Spinal cord (tissue), 9 donors: ENCODE measurements at regions not wholly inside any gene's neighbourhood (a gene's known extent, or its start where the extent isn't known, plus 50 kb on each side); places are given as distances from the start of the nearest gene placed in this dataset.

Source experiments
- DNase-seq, 6 donors: peaks; one replicate each; pipeline versions ENCODE4 v3.0.0 to v3.0.0-alpha.2; 2013 to 2015; ENCODE audit warnings: low spot score in 6 of 6, low read depth in 4 of 6
- H3K27ac ChIP-seq: one replicate; pipeline ENCODE4 v1.5.1; 2013; ENCODE audit warnings: low read depth, low read length, control low read depth
- H3K27me3 ChIP-seq: one replicate; pipeline ENCODE4 v1.6.1; 2013; ENCODE audit warnings: low read length; ENCODE audit not compliant: control insufficient read depth, insufficient read depth
- H3K36me3 ChIP-seq: one replicate; pipeline ENCODE4 v1.6.1; 2013; ENCODE audit warnings: low read length; ENCODE audit not compliant: control insufficient read depth, insufficient read depth
- H3K4me1 ChIP-seq: one replicate; pipeline ENCODE4 v1.6.1; 2013; ENCODE audit warnings: low read length; ENCODE audit not compliant: control insufficient read depth, insufficient read depth
- H3K4me3 ChIP-seq: one replicate; pipeline ENCODE4 v1.5.1; 2013; ENCODE audit warnings: low read depth, low read length, control low read depth
- H3K9me3 ChIP-seq: one replicate; pipeline ENCODE4 v1.6.1; 2013; ENCODE audit warnings: low read length; ENCODE audit not compliant: control insufficient read depth, insufficient read depth
- WGBS: methylation state at CpG from one replicate; pipeline ENCODE4 v1.1.5; 2013; ENCODE audit warnings: missing lambda C conversion rate; ENCODE audit not compliant: insufficient coverage; 5-methylcytosine and 5-hydroxymethylcytosine counted together
- donor health status: healthy.

DNA sequence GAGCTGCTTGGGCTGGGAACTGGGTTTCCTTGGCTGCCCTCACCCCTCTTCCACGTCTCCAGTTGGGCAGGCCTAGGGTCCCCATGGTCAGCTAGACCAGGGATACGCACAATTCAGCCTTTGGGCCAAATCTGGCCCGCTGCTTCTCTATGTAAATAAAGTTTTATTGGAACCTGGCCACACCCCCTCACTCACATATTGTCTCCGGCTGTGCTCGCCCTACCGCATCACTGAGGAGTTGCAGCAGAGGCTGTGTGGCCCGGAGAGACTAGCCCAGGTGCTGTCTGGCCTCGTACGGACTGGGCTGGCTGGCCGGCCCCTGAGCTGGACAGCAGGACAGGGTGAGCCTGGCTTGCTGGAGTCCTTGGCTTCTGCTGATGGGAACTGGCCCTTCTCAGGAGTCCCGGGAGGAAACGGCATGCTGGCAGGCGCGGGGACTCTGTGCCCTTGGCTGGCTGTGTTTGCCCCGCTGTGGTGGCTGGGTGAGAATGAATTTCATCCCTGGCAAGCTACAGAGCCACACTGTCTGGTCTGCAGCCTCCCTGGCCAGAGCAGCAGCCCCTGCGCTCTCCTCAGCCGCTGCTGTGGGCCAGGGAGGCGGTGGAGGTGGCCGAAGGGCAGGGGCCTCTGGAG is 82.0 kb downstream of the ENGASE start:
- Histone ChIP-seq H3K27ac (no peak overlapping the region), H3K36me3 (peaks cover 15% of the 10 kb centered on the region), H3K4me1 (peaks cover 33% of the 10 kb centered on the region), H3K9me3 (no peaks in the 10 kb centered on the region), H3K27me3 (peaks cover 2% of the 10 kb centered on the region), H3K4me3 (no peak overlapping the region)
- WGBS, result 71% methylated on average over 19 of the region's 19 CpGs
- no peak for DNase-seq

DNA sequence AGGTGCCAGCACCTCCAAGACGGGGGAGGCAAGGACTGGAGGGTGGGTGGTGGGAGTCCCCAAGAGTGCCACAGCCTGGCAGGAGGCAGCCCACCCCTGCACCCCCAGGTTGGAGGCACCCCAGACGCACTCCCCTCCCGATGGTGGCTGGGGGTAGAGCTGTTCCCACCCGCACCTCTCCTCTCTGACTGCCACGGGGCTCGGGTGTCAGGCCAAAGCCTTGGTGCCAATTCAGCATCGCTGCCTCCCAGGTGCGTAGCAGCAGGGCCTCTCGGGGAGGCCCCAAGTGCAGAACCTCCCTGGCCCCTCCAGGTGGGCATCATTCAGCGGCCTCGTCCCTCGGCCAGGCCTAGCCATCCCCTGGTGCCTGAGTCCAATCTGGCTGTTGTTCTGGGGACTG is 81.1 kb downstream of the ENGASE start:
- Histone ChIP-seq H3K4me1 (peaks cover 28% of the 10 kb centered on the region), H3K27ac (no peak overlapping the region), H3K27me3 (peaks cover 2% of the 10 kb centered on the region), H3K36me3 (peaks cover 15% of the 10 kb centered on the region), H3K9me3 (no peaks in the 10 kb centered on the region), H3K4me3 (no peak overlapping the region)
- no peak for DNase-seq
- WGBS, result 74% methylated on average over 10 of the region's 12 CpGs

DNA sequence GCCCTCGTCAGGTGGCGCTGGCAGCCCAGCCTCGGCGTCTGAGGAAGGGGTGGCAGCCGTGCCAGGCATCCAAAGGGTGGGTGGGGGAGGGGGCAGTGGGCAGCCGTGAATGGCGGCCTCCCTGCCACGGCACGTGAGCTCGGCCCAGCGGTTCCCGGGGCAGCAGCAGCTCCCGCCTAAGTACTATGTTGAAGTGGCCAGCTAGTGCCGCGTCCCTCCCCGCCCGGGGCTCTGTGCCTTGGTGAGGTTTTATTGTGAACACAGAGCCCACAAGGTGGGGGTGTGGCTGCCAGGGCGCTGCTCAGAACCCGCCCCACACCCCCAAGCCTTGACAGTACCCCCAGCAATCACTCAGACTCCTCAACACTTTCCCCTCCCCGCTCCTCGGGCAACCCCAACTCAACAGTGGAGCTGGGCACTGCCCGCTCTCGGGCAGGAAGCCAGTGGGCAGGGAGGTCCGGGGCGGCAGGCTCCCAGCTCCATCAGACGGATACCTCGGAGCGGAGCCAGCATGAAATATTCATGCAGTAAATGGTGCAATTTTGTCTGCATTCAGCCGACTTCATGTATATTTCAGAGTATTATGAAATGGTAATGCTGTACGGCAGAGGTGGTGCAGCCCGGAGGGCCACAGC is 80.4 kb downstream of the ENGASE start:
- H3K36me3 ChIP-seq, result peaks cover 15% of the 10 kb centered on the region
- peaks cover 26% of the 10 kb centered on the region for H3K4me1 ChIP-seq
- 39% methylated on average over 19 of the region's 31 CpGs for WGBS
- no peaks in the 10 kb centered on the region for H3K9me3 ChIP-seq
- H3K27me3 ChIP-seq, result peaks cover 2% of the 10 kb centered on the region
- H3K27ac ChIP-seq, result no peak overlapping the region
- DNase-seq, result peak in 2 of 6 donors; percentile 72 to 85
- no peak overlapping the region for H3K4me3 ChIP-seq

DNA sequence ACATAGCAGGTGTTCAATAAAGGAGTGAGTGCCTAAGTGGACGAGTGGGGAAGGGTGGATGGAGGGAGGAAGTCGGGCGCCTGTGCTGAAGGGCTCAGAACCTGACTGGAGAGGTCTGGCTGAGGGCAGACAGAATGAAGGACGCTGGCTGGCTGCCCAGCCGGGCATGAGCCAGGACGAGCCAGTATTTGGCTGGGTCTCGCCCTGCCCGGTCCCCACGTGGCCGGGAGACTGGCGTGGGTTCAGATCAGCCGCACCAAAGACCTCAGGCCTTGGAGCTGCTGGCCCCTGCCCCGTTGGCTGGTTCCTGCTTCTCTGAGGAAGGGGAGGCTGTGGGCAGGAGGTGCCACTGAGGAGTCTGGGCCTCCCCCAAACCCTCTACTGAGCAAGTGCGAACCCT is 79.8 kb downstream of the ENGASE start:
- no peak overlapping the region for H3K4me3 ChIP-seq
- no peaks in the 10 kb centered on the region for H3K9me3 ChIP-seq
- 60% methylated on average over 14 of the region's 14 CpGs for WGBS
- peaks cover 2% of the 10 kb centered on the region for H3K27me3 ChIP-seq
- H3K36me3 ChIP-seq, result peaks cover 15% of the 10 kb centered on the region
- DNase-seq, result peak in 1 of 6 donors; percentile 17
- H3K27ac ChIP-seq, result no peak overlapping the region
- H3K4me1 ChIP-seq, result peaks cover 25% of the 10 kb centered on the region

DNA sequence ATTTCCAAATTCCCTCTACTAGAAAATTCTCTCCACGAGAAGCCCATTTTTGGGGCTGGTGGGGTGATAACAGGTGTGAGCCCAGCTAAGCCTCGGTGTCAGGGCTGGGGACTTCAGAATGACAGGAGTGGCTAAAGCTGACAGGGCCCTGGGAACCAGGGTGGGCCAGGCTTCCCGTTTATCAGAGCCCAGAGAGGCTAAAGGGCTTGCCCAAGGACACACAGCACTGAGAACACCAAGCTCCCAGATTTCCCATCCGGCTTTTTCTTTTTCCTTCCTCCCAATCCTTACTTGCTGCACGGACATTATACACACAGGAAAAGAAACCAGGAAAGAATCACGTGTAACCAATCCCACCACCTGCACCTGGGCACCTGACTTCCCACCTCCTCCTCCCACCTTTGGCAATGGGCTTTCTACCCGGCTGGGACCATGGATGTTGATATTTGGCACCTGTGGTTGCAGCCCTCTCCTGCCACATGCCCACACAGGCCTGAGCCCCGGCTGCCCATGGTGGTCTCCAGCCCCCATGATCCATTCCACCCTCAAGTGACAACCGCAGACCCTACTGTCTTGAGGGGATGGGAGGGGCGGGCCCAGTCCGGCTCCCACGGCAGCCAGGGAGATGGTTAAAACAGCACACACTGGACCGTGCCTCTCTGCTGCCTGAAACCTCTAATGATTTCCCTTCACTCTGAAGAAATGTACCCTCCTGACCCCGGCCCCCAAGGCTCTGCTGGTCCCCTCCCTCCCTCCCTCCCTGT is 78.9 kb downstream of the ENGASE start:
- H3K36me3 ChIP-seq, result peaks cover 11% of the 10 kb centered on the region
- peaks cover 2% of the 10 kb centered on the region for H3K27me3 ChIP-seq
- H3K4me1 ChIP-seq, result peaks cover 25% of the 10 kb centered on the region
- no peak overlapping the region for H3K27ac ChIP-seq
- H3K9me3 ChIP-seq, result no peaks in the 10 kb centered on the region
- DNase-seq, result no peak
- WGBS, result 88% methylated on average over 7 of the region's 14 CpGs
- no peak overlapping the region for H3K4me3 ChIP-seq

DNA sequence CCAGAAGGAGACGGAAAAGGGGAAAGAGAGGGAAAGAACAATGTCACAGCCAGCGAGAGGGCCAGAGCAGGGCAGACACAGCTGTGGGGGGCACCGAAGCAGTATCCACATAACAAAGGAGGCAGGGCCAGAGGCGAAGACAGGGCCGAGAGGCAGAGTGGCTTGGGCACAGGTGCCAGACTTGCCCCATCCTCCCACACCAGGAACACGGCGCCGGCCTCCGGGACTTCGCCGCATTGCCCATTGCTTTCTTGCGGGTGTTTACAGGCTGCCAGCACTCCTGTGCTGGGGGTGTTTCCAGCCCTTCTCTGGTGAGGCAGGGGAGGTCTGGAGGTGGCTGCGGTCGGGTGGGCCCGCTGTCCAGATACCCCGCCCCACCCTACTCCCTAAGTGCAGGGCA is 78.0 kb downstream of the ENGASE start:
- no peak for DNase-seq
- H3K9me3 ChIP-seq, result no peaks in the 10 kb centered on the region
- 46% methylated on average over 15 of the region's 16 CpGs for WGBS
- peaks cover 2% of the 10 kb centered on the region for H3K27me3 ChIP-seq
- H3K36me3 ChIP-seq, result peaks cover 11% of the 10 kb centered on the region
- peaks cover 32% of the 10 kb centered on the region for H3K4me1 ChIP-seq
- no peak overlapping the region for H3K4me3 ChIP-seq
- H3K27ac ChIP-seq, result no peak overlapping the region

DNA sequence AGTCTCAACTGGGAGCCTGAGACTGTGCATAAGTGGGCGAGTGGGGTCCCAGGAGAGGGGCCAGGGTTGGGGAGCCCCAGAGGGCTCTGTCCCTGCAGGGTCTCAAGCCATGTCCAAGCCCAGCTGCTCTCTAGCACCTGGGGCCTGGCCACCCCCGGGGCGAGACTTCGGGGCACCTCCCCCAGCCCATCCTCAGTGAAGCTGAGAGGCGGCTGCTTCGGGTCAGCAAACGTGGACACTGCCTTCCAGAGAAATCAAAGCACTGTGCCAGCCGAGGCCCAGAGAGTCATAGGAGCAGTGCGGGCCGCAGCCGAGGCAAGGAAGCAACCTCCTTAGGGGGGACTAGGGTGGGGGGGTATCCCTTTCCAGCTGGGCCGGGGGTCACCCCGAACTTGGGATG is 77.5 kb downstream of the ENGASE start:
- Histone ChIP-seq H3K36me3 (peaks cover 11% of the 10 kb centered on the region), H3K4me1 (peaks cover 37% of the 10 kb centered on the region), H3K4me3 (no peak overlapping the region), H3K27ac (no peak overlapping the region), H3K9me3 (no peaks in the 10 kb centered on the region), H3K27me3 (peaks cover 2% of the 10 kb centered on the region)
- no peak for DNase-seq
- WGBS, result 21% methylated on average over 10 of the region's 13 CpGs

DNA sequence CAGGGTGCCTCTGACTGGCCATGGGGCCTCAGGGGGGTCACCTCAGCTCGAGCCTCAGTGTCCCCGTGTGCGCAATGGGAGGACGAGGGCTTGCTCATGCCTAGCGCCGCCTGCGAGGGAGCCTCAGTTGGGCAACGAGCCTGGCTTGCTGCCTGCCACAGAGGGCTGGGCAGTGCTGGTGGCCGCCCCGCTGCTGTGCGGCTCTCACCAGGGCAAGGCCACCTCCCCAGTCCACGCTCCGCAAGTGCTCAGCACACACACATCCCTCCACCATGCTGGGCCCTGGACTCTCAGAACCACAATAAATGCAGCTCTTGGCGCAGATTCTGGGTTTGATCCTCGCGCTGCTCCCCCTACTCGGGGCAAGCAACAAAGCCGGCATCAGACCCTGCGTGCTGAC is 76.2 kb downstream of the ENGASE start:
- Histone ChIP-seq H3K4me3 (no peak overlapping the region), H3K36me3 (peaks cover 8% of the 10 kb centered on the region), H3K9me3 (no peaks in the 10 kb centered on the region), H3K4me1 (peaks cover 41% of the 10 kb centered on the region), H3K27ac (no peak overlapping the region), H3K27me3 (peaks cover 2% of the 10 kb centered on the region)
- DNase-seq, result no peak
- WGBS, result 71% methylated on average over 19 of the region's 19 CpGs

DNA sequence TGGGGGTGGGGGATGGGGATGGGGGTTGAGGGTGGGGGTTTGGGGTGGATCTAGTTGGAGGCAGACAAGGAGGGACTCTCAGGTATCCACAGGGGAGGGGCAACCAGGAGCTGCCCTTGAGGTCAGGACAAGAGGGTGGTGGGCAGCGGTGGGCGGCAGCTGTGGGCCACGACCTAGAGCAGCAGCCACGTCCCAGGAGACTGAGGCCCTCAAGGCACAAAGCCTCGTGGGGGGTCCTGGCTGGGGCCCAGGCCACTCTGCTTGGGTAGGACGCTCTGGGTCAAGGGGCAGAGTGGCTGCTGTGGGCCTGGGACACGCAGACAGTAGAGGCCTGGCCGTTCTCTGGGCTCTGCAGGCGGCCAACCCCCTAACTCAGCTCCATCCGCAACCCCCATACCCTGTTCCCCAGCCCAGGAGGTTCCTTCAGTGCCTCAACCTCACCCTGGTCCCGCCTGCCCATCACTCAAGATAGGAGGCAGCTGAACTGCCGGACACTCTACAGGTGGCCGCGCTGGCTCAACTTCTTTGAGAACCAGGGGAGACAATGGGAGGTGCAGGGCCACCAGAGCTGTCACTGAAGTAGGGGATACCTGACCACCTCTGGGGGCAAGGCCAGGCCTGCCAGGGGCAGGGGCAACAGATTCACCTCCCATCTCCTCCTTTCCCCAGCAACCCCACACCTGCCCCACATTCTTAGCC is 75.6 kb downstream of the ENGASE start:
- Histone ChIP-seq H3K27me3 (peaks cover 2% of the 10 kb centered on the region), H3K27ac (no peak overlapping the region), H3K36me3 (peaks cover 13% of the 10 kb centered on the region), H3K9me3 (no peaks in the 10 kb centered on the region), H3K4me1 (peaks cover 35% of the 10 kb centered on the region), H3K4me3 (no peak overlapping the region)
- no peak for DNase-seq
- WGBS, result 75% methylated on average over 14 of the region's 14 CpGs
